ENCODE measurements at regions not wholly inside any gene's neighbourhood (a gene's known extent, or its start where the extent isn't known, plus 50 kb on each side); places are given as distances from the start of the nearest gene placed in this dataset.

DNA sequence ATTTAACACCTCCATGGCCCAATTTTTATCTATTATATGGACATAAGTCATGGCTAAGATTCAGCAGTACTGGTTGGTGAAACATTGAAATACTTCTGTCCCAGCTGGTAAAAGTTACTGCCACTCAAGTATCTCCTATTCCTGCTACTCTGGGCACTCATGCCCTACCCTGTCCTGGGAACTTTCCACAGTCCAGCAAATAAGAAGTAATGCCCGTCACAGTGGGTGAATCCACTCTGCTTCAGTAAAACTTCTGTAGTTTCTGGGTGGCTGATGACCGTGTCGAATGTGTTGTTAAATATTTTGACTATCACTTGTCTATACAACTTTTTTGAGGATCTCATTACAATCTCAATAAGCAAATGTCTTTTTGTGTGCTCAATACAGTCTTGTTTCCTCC, 209.3 kb upstream of the IGF1 start:
- Histone ChIP-seq H3K36me3 (no peaks in the 10 kb centered on the region), H3K27ac (no peak overlapping the region), H3K27me3 (replicated peaks in 1 of 7) (peaks cover 0 to 10% (median 0%) of the 10 kb centered on the region in 7 donors), H3K4me3 (no peak overlapping the region), H3K9me3 (peaks cover 0 to 4% (median 0%) of the 10 kb centered on the region in 8 donors), H3K4me1 (no peaks in the 10 kb centered on the region)
- no peak for DNase-seq
- TF ChIP-seq, protein P1, sequence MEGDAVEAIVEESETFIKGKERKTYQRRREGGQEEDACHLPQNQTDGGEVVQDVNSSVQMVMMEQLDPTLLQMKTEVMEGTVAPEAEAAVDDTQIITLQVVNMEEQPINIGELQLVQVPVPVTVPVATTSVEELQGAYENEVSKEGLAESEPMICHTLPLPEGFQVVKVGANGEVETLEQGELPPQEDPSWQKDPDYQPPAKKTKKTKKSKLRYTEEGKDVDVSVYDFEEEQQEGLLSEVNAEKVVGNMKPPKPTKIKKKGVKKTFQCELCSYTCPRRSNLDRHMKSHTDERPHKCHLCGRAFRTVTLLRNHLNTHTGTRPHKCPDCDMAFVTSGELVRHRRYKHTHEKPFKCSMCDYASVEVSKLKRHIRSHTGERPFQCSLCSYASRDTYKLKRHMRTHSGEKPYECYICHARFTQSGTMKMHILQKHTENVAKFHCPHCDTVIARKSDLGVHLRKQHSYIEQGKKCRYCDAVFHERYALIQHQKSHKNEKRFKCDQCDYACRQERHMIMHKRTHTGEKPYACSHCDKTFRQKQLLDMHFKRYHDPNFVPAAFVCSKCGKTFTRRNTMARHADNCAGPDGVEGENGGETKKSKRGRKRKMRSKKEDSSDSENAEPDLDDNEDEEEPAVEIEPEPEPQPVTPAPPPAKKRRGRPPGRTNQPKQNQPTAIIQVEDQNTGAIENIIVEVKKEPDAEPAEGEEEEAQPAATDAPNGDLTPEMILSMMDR (IDR thresholded peaks at IDR 0.05 in 8 of 11, conservative IDR thresholded peaks at IDR 0.05 in 3 of 11) = no peak
- TF ChIP-seq POLR2AphosphoS5 (IDR thresholded peaks at IDR 0.05) (no peak), POLR2A (IDR thresholded peaks at IDR 0.05) (no peak)
- WGBS, 5 donors = 81 to 95% (median 87%) methylated on average over 3 of the region's 3 CpGs
- intact Hi-C loops (cut with DNase I; ENCODE audit: low total_unique reads) = no loop called here

DNA sequence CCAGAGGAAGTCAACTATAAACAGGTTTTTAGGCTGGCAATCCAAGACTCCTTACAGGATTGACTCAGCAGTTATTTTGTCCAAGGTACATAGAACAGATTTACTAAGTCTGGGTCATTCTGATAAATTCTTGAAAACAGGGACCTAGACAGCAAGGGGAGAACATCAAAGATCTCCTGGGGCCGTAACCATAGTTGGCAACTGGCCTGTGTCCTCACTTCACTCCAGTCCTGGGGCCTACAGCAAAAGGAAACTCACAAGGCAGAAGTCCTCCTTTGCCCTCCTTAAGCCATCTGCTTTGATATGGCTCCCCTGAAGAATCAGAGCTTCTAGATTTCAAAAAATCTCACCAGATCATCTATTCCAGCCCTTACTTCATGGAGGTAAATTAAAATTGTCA, 207.2 kb upstream of the IGF1 start:
- Histone ChIP-seq H3K4me3 (no peak overlapping the region), H3K27me3 (replicated peaks in 1 of 7) (no peaks in the 10 kb centered on the region), H3K4me1 (no peaks in the 10 kb centered on the region), H3K27ac (no peak overlapping the region), H3K36me3 (no peaks in the 10 kb centered on the region), H3K9me3 (no peaks in the 10 kb centered on the region)
- TF ChIP-seq POLR2A (IDR thresholded peaks at IDR 0.05) (no peak), POLR2AphosphoS5 (IDR thresholded peaks at IDR 0.05) (no peak)
- TF ChIP-seq, protein P1 (IDR thresholded peaks at IDR 0.05 in 8 of 11, conservative IDR thresholded peaks at IDR 0.05 in 3 of 11) = no peak
- DNase-seq = no peak
- intact Hi-C loops (cut with DNase I; ENCODE audit: low total_unique reads) = no loop called here
- WGBS, 5 donors = 56 to 84% (median 79%) methylated on average over 1 of the region's 1 CpG

DNA sequence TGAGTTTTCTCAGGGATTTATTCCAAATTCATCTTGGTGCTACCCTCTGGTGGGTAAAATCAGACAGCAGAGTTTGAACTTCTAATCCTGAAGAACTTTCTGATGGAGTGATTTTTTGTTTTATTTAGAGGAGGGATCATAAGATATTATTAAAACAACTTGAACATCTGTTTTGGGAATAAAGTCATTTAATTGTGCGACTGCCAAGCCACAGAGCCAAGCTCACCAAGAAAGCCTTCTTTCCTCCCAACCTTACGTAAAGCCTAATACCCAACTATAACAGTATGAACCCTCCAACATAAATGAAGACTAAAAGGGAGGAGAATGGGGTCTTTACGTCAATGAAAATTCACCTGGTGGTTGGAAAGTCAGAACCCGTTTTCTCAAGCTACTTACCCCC, 205.5 kb upstream of the IGF1 start:
- TF ChIP-seq POLR2AphosphoS5 (IDR thresholded peaks at IDR 0.05) (no peak), POLR2A (IDR thresholded peaks at IDR 0.05) (no peak)
- TF ChIP-seq, protein P1 (IDR thresholded peaks at IDR 0.05 in 8 of 11, conservative IDR thresholded peaks at IDR 0.05 in 3 of 11) = no peak
- no peak overlapping the region for H3K4me3 ChIP-seq
- no peaks in the 10 kb centered on the region for H3K4me1 ChIP-seq
- 89 to 92% (median 92%) methylated on average over 4 of the region's 4 CpGs for WGBS, 5 donors
- no peak for DNase-seq
- H3K36me3 ChIP-seq = no peaks in the 10 kb centered on the region
- H3K27ac ChIP-seq = no peak overlapping the region
- intact Hi-C loops (cut with DNase I; ENCODE audit: low total_unique reads) = no loop called here
- H3K9me3 ChIP-seq = no peaks in the 10 kb centered on the region
- H3K27me3 ChIP-seq (replicated peaks in 1 of 7) = no peaks in the 10 kb centered on the region

DNA sequence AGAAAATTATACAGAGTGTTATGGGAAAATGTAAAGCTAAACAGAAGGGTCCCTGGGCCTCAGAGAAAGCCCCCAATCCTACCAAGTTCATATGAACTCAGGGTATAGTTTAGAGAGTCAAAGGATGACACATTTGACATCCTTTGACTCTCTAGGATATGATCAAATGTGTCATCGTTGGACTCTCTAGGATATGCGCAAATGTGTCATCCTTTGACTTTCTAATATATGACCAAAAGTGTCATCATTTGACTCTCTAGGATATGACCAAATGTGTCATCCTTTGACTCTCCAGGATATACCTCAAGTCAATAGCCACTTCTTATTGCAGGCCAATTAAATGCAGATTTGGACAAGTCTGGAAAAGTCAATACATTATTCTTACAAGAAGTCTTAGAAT, 204.8 kb upstream of the IGF1 start:
- H3K9me3 ChIP-seq = no peaks in the 10 kb centered on the region
- no peak overlapping the region for H3K27ac ChIP-seq
- no peak overlapping the region for H3K4me3 ChIP-seq
- no peak for DNase-seq
- 82 to 96% (median 94%) methylated on average over 2 of the region's 2 CpGs for WGBS, 5 donors
- H3K4me1 ChIP-seq = no peaks in the 10 kb centered on the region
- TF ChIP-seq POLR2A (IDR thresholded peaks at IDR 0.05) (no peak), POLR2AphosphoS5 (IDR thresholded peaks at IDR 0.05) (no peak)
- TF ChIP-seq, protein P1 (IDR thresholded peaks at IDR 0.05 in 8 of 11, conservative IDR thresholded peaks at IDR 0.05 in 3 of 11) = no peak
- no peaks in the 10 kb centered on the region for H3K36me3 ChIP-seq
- intact Hi-C loops (cut with DNase I; ENCODE audit: low total_unique reads) = no loop called here
- H3K27me3 ChIP-seq (replicated peaks in 1 of 7) = no peaks in the 10 kb centered on the region
